HG03097 (cell line): ENCODE measurements at regions not wholly inside any gene's neighbourhood (a gene's known extent, or its start where the extent isn't known, plus 50 kb on each side); places are given as distances from the start of the nearest gene placed in this dataset.
"Not testable (repeated sequence)": the region's sequence is repeated elsewhere in the genome, so short reads cannot be mapped to it uniquely, and the experiment has no call there.

Source experiments
- ATAC-seq: cut with Tn5 transposase; IDR thresholded peaks from one replicate; pipeline ENCODE4 v1.9.1; 2021; ENCODE audit not compliant: unreplicated experiment, low FRiP score

- ATAC-seq, result no peak
Observed at GRCh38 chr3:140752499-140752898, 74.6 kb downstream of the TRIM42 start.

DNA sequence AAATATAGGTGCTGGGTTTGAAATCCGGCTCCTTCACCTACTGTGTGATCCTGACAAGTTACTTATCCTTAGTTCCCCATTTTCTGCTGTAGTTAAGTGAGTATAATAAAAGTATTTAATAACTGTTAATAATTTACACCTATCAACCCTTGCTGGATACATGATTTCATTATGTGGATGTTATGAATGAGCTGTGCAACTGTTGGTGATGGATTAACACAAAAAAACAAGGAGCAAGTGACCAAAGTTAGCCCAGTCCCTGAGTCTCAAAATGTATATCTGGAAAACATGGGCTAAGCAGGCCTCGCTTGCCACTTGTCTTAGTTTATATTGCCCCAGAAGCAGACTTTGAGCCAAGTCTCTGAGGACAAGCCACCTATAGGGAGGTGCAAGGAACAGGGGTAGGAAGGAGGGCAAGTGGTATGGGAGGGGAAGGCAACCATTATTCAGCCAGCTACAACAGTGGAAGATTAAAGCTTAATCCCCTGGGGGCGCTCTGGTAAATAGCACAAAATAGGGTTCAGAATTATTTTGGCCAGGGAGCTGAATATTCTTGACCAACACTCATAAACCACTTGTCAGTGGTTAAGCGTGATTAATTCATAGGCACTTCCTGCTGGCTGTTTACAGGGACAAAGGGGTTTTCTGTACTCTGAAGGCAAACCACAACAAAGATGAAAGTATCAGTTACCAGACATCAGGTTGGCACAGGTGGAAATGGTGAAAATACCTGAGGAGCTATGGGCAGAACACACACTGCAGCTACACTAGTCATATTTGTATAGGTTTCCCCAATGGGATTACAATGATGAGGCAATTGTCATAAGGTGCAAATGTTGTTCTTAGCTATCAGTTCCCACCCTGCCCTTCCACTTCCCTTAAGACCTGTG, 76.2 kb downstream of the TRIM42 start:
- peak; percentile 64 for ATAC-seq

GRCh38 chr3:140754936-140755335, 77.1 kb downstream of the TRIM42 start:
- ATAC-seq, result peak; percentile 5

DNA sequence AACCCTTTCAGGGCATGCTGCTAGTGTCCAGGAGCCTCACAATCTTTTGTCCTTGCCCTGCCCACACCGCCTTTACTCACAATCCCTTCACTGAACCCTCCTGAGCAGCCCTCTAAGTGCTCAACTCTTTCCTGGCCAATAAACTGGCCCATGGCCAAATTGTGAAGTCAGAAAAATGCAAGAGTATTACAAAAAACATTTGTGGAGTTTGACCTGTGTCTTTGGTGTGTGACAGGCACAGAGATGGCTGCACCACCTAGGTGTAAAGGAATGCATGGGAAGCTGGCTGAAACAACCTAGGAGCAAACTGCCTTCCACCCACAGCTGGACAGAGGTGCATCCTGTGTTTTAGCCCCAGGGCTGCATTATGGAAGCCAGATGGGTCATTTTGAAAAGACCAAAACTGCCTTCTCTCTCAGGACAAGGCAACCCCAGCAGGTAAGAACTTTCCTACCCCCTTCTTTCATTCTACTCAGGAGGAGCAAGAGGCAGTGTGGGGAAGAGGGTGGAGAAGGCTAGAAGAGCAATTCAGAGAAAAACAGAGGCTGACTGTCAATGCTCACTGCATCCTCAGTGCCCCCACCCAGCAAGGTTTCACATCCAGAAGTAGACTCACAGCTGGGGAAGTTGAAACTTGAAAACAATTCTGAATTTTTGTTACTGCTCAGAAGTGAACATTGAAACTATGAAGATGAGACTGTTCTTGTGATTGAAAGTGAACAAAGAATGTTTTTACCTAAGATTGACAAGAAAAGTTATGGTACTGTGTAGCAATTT, 78.6 kb downstream of the TRIM42 start:
- peak; percentile 45 for ATAC-seq

GRCh38 chr3:140758791-140759444, 81.1 kb downstream of the TRIM42 start:
- no peak for ATAC-seq

DNA sequence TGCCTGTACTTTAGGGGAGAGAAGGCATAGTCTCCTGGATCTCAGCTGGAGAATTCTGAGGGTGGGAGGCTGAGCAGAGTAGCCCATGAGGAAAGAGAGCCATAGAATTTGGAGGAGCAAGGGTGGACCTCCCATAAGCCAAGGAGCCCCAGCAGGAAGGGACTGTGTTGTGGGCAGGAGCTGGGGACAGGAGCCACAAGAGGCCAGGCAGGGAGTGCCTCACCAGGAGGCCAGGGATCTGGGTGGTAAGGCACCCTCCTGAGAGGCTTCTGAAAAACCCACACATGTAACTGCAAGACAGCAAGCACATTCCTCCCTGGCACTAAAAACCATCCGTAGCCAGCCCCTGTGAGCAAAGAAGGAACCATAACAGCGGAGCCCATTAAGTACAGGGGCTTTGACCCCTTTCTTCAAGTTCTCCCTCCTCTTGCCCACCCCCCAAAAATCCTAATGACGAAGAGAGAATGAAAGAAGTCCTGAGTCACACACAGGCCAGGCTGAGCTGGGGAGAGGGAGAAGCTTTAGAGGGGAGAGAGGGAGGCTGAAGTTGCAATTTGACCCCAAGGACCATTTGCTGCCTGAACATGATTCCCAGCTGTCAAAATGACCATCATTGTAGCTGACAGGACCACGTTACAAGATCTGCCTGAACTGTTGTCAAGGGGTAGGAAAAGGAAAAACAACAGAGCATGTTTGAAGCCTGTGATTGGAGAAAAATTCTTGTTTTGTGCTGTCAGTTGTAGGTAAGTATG, 82.6 kb downstream of the TRIM42 start:
- ATAC-seq, result no peak

- ATAC-seq, result no peak
Observed at GRCh38 chr3:140761076-140761639, 83.3 kb downstream of the TRIM42 start.

DNA sequence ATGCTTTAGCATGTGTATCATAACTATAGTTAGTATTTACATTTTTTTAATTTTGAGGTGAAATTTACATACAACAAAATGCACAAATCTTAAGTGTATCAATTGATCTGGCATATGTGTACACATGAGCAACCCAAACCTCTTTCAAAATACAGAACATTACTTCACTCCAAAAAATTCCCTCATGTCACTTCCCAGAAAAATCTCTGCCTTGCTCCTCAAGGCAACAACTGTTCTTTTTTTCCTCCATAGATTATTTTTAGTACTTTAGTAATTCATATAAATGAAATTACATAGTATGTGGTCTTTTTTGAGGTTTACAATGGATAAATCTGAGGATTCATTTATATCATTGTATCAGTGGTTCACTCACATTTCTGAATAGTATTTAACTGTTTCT, 84.9 kb downstream of the TRIM42 start:
- ATAC-seq, result no peak

GRCh38 chr3:140763532-140763931, 85.7 kb downstream of the TRIM42 start:
- ATAC-seq, result no peak

DNA sequence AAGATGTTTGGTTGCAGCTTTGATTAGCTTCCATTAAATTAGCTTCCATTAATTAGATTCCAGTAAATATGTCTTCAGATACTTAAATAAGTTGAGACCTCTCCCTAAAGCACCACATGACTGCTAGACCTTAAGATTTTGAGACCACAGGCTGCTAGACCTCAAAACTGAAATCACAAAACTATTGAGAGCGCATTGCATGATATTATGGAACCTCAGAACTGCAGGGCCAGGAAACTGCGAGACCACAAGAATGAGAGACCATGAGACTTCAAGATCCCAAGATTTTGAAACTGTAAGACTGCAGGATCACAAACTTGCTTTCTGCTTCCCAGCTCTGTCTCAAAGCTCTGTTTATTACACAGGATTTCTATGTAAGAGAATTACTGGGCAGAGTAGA, 87.4 kb downstream of the TRIM42 start:
- ATAC-seq, result no peak

DNA sequence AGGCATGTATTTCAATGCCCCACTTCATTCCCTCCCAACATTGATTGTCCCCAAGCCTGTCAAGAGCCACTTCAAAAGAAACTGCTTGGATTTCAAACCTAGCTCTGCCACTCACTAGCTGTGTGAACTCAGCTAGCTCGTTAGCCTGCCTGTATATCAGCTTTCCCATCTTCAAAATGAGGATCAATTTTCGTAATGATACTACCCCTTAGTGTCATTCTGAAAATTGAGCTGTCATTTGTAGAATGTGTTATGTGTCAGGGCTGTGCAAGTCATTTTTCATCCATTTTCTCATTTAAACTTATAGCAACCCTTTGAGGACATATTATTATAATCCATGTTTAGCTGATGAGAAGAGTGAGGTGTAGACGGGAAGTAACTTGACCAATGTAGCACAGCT, 88.6 kb downstream of the TRIM42 start:
- ATAC-seq, result no peak

- ATAC-seq, result no peak
Observed at GRCh38 chr3:140767566-140767965, 89.7 kb downstream of the TRIM42 start.

DNA sequence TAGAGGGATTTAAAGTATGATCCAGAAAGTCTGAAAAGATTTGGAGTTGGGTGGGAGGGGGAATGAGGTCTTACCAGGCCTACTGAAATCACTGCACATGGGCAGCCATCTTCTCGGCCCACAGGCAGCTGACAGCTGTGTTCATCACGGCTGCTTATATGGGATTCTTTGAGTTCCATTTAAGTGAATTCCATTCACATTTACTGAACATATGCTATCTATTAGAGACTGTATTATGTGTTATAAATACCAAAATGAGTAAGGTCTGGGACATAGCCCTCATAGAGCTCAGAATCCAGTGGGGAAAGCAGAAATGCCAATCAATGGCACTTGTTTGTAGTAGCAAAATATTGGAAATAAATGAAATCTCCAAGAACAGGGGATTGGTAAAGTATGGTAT, 91.1 kb downstream of the TRIM42 start:
- no peak for ATAC-seq

- ATAC-seq, result no peak
Observed at GRCh38 chr3:140769951-140770350, 92.1 kb downstream of the TRIM42 start.

DNA sequence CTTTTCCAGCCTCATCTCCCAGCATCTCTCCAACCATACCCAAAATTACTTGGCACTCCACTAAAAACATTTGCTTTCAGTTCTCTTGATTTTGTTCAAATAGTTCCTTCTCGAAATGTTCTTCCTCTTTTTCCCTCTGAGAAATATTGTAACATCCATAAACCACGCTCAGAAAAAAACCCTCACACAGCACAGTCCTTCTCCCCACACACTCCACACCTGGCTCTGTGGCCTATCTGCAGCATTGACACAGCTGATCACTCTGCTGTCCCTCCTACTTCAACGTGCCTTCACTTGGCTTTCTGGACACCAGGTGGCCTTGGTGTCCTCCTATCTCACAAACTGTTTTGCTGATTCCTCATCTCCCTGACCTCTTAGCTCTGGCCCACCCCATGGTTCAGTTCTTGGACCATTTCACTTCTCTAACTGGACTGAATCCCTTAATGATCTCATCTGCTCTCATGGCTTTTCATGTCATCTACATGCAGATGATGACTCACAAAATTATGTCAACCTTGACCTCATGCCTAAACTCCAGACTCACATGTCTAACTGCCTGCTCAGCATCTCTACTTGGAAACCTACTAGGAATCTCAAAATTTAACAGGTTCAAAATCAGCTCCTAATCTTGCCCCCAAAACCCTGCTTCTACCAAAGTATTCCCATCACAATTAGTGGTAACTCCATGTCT, 93.3 kb downstream of the TRIM42 start:
- ATAC-seq, result no peak

DNA sequence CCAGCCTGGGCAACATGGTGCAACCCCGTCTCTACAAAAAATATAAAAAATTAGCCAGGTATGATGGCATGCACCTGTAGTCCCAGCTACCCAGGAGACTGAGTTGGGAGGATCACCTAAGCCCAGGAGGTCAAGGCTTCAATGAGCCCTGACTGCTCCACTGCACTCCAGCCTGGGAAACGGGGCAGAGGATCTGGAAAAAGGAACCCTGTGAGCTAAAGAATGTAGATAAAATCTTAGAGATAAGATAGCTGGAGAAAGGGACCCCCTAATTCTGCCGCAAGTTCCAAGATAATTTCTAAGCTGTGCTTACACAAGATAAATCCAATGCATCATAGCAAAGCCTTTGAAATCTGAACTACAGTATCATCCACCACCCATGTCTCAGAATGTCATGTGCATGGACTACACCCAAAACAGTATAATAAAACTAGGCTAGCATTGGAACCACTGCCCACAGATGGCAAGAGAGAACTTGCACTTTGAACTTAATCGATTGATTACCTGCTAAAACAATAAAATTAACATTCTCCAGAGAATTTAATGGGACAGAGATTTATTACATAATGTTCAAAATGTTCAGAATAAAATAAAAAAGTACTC, 99.9 kb downstream of the TRIM42 start:
- no peak for ATAC-seq

DNA sequence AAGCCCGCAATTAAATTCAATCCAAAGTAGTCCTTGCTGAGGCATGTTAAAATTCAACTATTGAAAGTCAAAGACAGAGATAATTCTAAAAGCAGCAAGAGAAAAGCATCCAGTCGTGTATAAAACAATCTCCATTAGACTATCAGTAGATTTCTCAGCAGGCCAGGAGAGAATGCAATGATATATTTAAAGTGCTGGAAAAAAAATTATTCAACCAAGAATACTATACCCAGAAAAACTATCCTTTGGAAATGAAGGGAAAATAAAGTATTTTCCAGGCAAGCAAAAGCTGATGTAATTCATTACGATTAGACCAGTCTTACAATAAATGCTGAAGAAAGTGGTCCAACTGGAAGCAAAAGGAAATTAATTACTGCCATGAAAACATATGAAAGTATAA, 113.5 kb downstream of the TRIM42 start:
- no peak for ATAC-seq

DNA sequence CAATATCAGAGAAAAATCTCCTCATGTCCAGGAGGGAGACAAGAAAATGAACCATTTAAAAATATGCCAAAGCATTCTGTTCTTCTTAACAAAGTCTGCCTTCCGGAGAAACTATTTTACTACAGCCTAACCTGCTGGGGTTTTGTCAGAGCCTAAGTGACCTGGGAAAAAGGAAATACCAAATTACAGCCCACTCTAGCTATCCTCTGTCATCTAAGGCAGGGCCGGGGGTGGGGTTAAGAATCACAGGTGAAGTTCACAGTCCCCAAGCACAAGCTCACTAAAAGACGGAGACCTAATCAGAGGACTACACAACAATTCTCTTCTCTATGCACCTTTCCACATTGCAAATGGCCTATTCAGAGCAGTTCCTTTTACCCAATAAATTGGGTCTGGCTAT, 116.6 kb downstream of the TRIM42 start:
- ATAC-seq, result no peak

DNA sequence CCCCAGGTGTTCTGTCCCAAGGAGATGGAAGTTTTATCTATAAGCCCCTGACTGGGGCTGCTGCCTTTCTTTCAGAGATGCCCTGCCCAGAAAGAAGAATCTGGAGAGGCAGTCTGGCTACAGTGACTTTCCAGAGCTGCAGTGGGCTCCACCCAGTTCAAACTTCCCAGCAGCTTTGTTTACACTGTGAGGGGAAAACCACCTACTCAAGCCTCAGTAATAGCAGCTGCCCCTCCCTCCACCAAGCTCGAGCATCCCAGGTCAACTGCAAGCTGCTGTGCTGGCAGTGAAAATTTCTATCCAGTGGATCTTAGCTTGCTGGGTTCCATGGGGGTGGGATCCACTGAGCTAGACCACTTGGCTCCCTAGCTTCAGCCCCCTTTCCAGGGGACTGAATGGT, 125.0 kb downstream of the TRIM42 start:
- ATAC-seq, result not testable (repeated sequence)
